Right lobe of liver (tissue), 6 donors: ENCODE measurements at regions not wholly inside any gene's neighbourhood (a gene's known extent, or its start where the extent isn't known, plus 50 kb on each side); places are given as distances from the start of the nearest gene placed in this dataset.
"Not testable (repeated sequence)": the region's sequence is repeated elsewhere in the genome, so short reads cannot be mapped to it uniquely, and the experiment has no call there.

ENCODE experiments used
- ATAC-seq, 4 donors: fragments of 200-7000 bp; cut with Tn5 transposase; one replicate each; pipeline ENCODE4 v1.9.1; 2020; ENCODE audit warnings: mild to moderate bottlenecking in 4 of 4, moderate library complexity in 4 of 4
- DNase-seq, 3 donors: peaks; one replicate each; pipeline ENCODE4 v3.0.0-alpha.2; 2020
- H3K27ac ChIP-seq, 3 donors: fragments of 200-600 bp; one replicate each; pipeline ENCODE4 v1.8.0; 2022
- H3K27me3 ChIP-seq, 2 donors: fragments of 200-600 bp; one replicate each; pipeline ENCODE4 v1.8.0; 2022
- H3K36me3 ChIP-seq, 4 donors: fragments of 200-600 bp; sonication (generic) in 1 of 4; one replicate each; pipeline versions ENCODE4 v1.5.1 to v1.8.0; 2017 to 2022; ENCODE audit warnings: control low read depth in 1 of 4
- H3K4me1 ChIP-seq, 4 donors: fragments of 200-600 bp; sonication (generic) in 1 of 4; one replicate each; pipeline versions ENCODE4 v1.5.1 to v1.8.0; 2017 to 2022; ENCODE audit warnings: control low read depth in 1 of 4
- H3K4me3 ChIP-seq, 3 donors: fragments of 200-600 bp; one replicate each; pipeline ENCODE4 v1.8.0; 2022
- H3K9me3 ChIP-seq, 4 donors: fragments of 200-600 bp; sonication (generic) in 1 of 4; one replicate each; pipeline versions ENCODE4 v1.5.1 to v1.8.0; 2017 to 2022; ENCODE audit warnings: control low read depth in 1 of 4
- CTCF ChIP-seq, 4 donors: fragments of 200-600 bp in 3 of 4; fragments of 450-650 bp in 1 of 4; IDR thresholded peaks; one replicate each; pipeline versions ENCODE4 v1.5.1 to v1.8.0; 2016 to 2022; ENCODE audit warnings: antibody characterized with exemption in 4 of 4, mild to moderate bottlenecking in 2 of 4
- WGBS: methylation state at CpG from one replicate; pipeline ENCODE4 v1.1.6; 2018; ENCODE audit warnings: low coverage, low lambda C conversion rate; ENCODE audit not compliant: insufficient coverage; ENCODE audit errors: missing lambda C conversion rate; 5-methylcytosine and 5-hydroxymethylcytosine counted together
- intact Hi-C, 2 donors: fragments of 100-400 bp; cut with DNase I; formaldehyde crosslinking; loops; one replicate each; pipeline versions ENCODE4 v1.11.2 to v1.14.1; 2022
- donor health status: DM: no; HTN: yes; CAD: no.
- donor health status: DM: no; HTN: no; CAD: no.
- donor health status: DM: no; HTN: no; CAD: no.
- donor health status: DM: no; HTN: yes; CAD: no.
- donor health status: DM: no; HTN: yes; CAD: no.

GRCh38 chr15:84476364-84477033 lies 124.3 kb upstream of the ZSCAN2 start:
- DNase-seq, H3K27me3 ChIP-seq, H3K9me3 ChIP-seq, H3K4me3 ChIP-seq, H3K36me3 ChIP-seq, H3K4me1 ChIP-seq, H3K27ac ChIP-seq, intact Hi-C loops: not testable (repeated sequence)
- no CpG with 5 or more reads among the region's 14 CpGs for WGBS
- ATAC-seq = peak in 2 of 4 donors; percentile 22 to 33

GRCh38 chr15:84477550-84477949 lies 123.3 kb upstream of the ZSCAN2 start:
- no CpG with 5 or more reads among the region's 8 CpGs for WGBS

GRCh38 chr15:84480174-84480681 lies 120.6 kb upstream of the ZSCAN2 start:
- DNase-seq, H3K4me3 ChIP-seq, H3K36me3 ChIP-seq, H3K9me3 ChIP-seq, H3K4me1 ChIP-seq, ATAC-seq, intact Hi-C loops, H3K27ac ChIP-seq, H3K27me3 ChIP-seq: not testable (repeated sequence)
- WGBS = no CpG with 5 or more reads among the region's 7 CpGs

More at GRCh38 chr15:84477550-84477949, 123.3 kb upstream of the ZSCAN2 start:
- H3K36me3 ChIP-seq, H3K27ac ChIP-seq, intact Hi-C loops, H3K4me1 ChIP-seq, H3K4me3 ChIP-seq, H3K27me3 ChIP-seq, DNase-seq, H3K9me3 ChIP-seq: not testable (repeated sequence)
- peak; percentile 85 to 93 (median 90) for ATAC-seq

GRCh38 chr15:84483859-84484258 lies 117.0 kb upstream of the ZSCAN2 start:
- WGBS = no CpG with 5 or more reads among the region's 9 CpGs
- H3K9me3 ChIP-seq, H3K4me1 ChIP-seq, H3K36me3 ChIP-seq, H3K4me3 ChIP-seq, ATAC-seq, intact Hi-C loops, H3K27me3 ChIP-seq, H3K27ac ChIP-seq: not testable (repeated sequence)
- DNase-seq = peak in 2 of 3 donors; percentile 8 to 37

- ATAC-seq, intact Hi-C loops, H3K27ac ChIP-seq, H3K36me3 ChIP-seq, H3K27me3 ChIP-seq, H3K4me1 ChIP-seq, H3K9me3 ChIP-seq: not testable (repeated sequence)
- TF ChIP-seq CTCF (IDR thresholded peaks at IDR 0.05) = peak in 1 of 4 donors; percentile 5
- WGBS = no CpG with 5 or more reads among the region's 60 CpGs
- peak overlapping the region in 2 of 3 donors; percentile 33 to 43 for H3K4me3 ChIP-seq
- peak in 2 of 3 donors; percentile 11 to 45 for DNase-seq
These were observed 100.5 kb upstream of the ZSCAN2 start for GRCh38 chr15:84500165-84500889.

- H3K4me3 ChIP-seq, H3K36me3 ChIP-seq, H3K4me1 ChIP-seq, ATAC-seq, H3K9me3 ChIP-seq, intact Hi-C loops, H3K27me3 ChIP-seq, H3K27ac ChIP-seq: not testable (repeated sequence)
- DNase-seq = peak in 1 of 3 donors; percentile 15
- WGBS = no CpG with 5 or more reads among the region's 17 CpGs
These were observed 97.7 kb upstream of the ZSCAN2 start for GRCh38 chr15:84503101-84503500.

- intact Hi-C loops, H3K27ac ChIP-seq, H3K4me1 ChIP-seq, H3K36me3 ChIP-seq, H3K9me3 ChIP-seq, H3K27me3 ChIP-seq, H3K4me3 ChIP-seq, ATAC-seq, DNase-seq: not testable (repeated sequence)
- WGBS = 100% methylated on average over 1 of the region's 4 CpGs
These were observed 95.3 kb upstream of the ZSCAN2 start for GRCh38 chr15:84505552-84505951.

GRCh38 chr15:84512324-84512723 lies 88.5 kb upstream of the ZSCAN2 start:
- H3K4me1 ChIP-seq, H3K9me3 ChIP-seq, H3K27ac ChIP-seq, intact Hi-C loops, ATAC-seq, H3K36me3 ChIP-seq, H3K4me3 ChIP-seq, H3K27me3 ChIP-seq, DNase-seq: not testable (repeated sequence)
- 90% methylated on average over 4 of the region's 9 CpGs for WGBS

- 83% methylated on average over 2 of the region's 6 CpGs for WGBS
- H3K4me1 ChIP-seq, H3K36me3 ChIP-seq, ATAC-seq, DNase-seq, H3K27ac ChIP-seq, intact Hi-C loops, H3K27me3 ChIP-seq, H3K9me3 ChIP-seq, H3K4me3 ChIP-seq: not testable (repeated sequence)
These were observed 84.0 kb upstream of the ZSCAN2 start for GRCh38 chr15:84516773-84517172.

- H3K4me3 ChIP-seq, H3K27me3 ChIP-seq, H3K4me1 ChIP-seq, H3K27ac ChIP-seq, H3K36me3 ChIP-seq, intact Hi-C loops, DNase-seq, H3K9me3 ChIP-seq: not testable (repeated sequence)
- 44% methylated on average over 2 of the region's 2 CpGs for WGBS
- ATAC-seq = peak in 1 of 4 donors; percentile 20
These were observed 75.1 kb upstream of the ZSCAN2 start for GRCh38 chr15:84525491-84526344.
